ENCODE measurements at regions not wholly inside any gene's neighbourhood (a gene's known extent, or its start where the extent isn't known, plus 50 kb on each side); places are given as distances from the start of the nearest gene placed in this dataset.
"Not testable (repeated sequence)": the region's sequence is repeated elsewhere in the genome, so short reads cannot be mapped to it uniquely, and the experiment has no call there.

DNA sequence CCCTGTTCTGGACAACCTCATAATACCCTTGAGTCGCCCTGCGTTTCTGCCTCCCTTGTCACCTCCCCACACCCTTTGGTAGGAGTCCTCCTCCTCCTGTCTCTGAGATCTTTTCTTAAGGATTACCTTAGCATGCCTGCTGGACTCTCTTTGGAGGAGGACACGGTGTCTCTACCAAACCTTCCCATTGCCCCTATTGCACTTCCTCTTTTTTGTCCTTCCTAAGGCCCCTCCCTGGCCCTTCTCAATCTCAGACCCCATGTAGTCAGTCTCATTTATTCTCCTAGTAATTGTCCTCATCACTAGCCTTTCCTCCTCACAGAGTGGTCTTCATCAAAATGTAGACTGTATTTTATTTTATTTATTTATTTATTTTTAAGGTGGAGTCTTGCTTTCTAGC lies 335.0 kb upstream of the SFRP2 start:
- H3K27me3 Mint-ChIP-seq = peaks cover 19% of the 10 kb centered on the region
- peaks cover 2% of the 10 kb centered on the region for H3K36me3 Mint-ChIP-seq
- H3K9me3 Mint-ChIP-seq (ENCODE audit: low read depth) = no peaks in the 10 kb centered on the region
- no peaks in the 10 kb centered on the region for H3K4me1 Mint-ChIP-seq (ENCODE audit: low read depth)
- H3K4me3 Mint-ChIP-seq = no peak overlapping the region
- H3K27ac Mint-ChIP-seq = no peak overlapping the region

DNA sequence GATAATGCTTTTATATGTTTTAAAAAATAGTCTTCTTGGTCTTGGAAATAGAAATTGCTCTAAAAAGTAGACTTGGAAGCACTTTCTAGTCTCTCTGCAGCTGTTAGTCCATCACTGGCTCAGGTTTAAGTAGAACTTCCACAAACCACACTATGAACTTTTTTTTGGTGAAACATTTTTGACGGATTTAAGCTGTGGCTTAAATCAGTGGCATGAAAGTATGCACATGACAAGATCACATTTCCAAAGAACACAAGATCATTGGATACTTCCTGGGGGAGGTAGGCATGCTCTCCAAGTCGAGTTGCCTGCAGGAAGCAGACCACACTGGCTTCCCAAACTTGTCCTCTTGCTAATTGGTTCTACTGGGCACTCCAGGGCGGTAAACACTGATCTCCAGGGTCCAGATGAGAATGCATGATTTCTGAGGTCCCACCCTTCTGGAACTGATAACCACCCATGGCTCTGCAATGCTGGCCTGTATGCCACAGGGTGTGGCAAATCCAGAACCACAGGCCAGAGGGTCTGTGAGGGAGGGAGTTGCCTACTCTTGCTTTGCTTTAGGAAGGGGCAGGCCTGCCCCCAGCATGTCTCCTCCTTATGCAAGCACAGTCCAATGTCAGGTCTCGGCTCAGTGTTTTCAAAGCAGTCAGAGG lies 331.9 kb upstream of the SFRP2 start:
- Mint-ChIP-seq H3K4me1 (ENCODE audit: low read depth) (no peaks in the 10 kb centered on the region), H3K27me3 (peaks cover 7% of the 10 kb centered on the region), H3K4me3 (no peak overlapping the region), H3K27ac (no peak overlapping the region), H3K36me3 (no peaks in the 10 kb centered on the region), H3K9me3 (ENCODE audit: low read depth) (no peaks in the 10 kb centered on the region)

DNA sequence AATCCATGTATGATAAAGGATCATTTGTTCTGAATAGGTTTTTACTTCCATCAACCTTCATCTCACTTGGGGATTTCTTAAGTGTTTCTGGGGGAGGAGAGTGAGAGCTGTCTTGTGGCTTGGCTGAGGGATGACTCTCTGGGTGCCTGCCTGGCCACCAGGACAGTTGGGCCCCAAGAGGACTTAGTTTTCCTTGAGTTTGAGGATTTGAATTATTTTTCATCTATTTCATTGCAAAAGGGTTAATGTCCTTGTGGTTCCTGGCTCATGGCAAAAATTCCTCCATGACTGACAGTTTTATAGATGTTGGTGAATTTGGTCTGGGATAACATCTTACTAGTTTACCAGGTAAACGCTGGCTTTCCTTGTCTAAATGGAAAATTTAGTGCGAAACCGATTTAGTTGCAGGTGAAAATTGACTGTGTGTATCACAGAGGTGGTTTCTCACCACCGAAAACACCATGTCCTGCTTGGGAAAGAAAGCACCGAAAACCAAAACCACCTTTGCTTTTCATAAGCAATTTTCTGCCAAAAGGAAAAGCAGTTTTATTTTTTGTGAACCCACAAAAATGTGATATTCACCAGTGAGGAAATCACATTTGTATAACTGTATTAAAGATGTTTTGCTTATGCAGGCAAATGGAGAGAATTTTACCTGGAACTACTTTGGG lies 331.3 kb upstream of the SFRP2 start:
- Mint-ChIP-seq H3K4me1 (ENCODE audit: low read depth) (no peaks in the 10 kb centered on the region), H3K27me3 (peaks cover 5% of the 10 kb centered on the region), H3K36me3 (no peaks in the 10 kb centered on the region), H3K9me3 (ENCODE audit: low read depth) (no peaks in the 10 kb centered on the region), H3K4me3 (no peak overlapping the region), H3K27ac (no peak overlapping the region)

DNA sequence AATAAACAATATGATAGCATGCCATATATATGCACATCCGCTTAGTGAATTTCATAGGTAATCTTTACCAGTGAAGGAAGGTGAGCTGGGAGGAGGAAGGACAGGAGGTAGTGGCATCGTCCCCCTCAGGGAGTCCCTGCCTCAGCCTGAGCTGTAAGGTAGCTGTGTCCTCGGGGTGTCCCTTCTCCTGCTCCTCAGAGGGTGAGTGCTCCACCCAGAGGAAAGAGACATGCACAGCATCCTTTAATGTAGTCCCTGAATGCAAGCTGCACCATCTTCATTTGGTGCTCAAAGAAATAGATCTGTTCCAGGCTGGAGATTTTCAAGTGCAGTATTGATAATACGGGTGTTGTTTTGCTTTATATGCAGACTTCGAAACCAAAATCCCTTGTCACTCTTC lies 330.4 kb upstream of the SFRP2 start:
- no peak overlapping the region for H3K4me3 Mint-ChIP-seq
- H3K27ac Mint-ChIP-seq = no peak overlapping the region
- H3K9me3 Mint-ChIP-seq (ENCODE audit: low read depth) = no peaks in the 10 kb centered on the region
- H3K4me1 Mint-ChIP-seq (ENCODE audit: low read depth) = no peaks in the 10 kb centered on the region
- no peaks in the 10 kb centered on the region for H3K36me3 Mint-ChIP-seq
- H3K27me3 Mint-ChIP-seq = peaks cover 5% of the 10 kb centered on the region

DNA sequence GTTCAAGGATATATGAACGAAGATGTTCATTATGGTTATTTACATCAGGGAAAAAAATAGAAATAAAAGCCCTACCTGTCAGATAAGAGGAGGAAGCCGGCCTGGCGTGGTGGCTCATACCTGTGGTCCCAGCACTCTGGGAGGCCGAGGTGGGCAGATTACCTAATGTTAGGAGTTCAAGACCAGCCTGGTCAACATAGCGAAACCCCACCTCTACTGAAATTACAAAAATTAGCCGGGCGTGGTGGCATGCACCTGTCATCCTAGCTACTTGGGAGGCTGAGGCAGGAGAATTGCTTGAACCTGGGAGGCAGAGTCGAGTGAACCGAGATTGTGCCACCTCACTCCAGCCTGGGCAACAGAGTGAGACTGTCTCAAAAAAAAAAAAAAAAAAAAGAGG lies 328.8 kb upstream of the SFRP2 start:
- not testable (repeated sequence) for H3K4me3 Mint-ChIP-seq; H3K27ac Mint-ChIP-seq; H3K27me3 Mint-ChIP-seq; H3K9me3 Mint-ChIP-seq (ENCODE audit: low read depth); H3K4me1 Mint-ChIP-seq (ENCODE audit: low read depth); H3K36me3 Mint-ChIP-seq

DNA sequence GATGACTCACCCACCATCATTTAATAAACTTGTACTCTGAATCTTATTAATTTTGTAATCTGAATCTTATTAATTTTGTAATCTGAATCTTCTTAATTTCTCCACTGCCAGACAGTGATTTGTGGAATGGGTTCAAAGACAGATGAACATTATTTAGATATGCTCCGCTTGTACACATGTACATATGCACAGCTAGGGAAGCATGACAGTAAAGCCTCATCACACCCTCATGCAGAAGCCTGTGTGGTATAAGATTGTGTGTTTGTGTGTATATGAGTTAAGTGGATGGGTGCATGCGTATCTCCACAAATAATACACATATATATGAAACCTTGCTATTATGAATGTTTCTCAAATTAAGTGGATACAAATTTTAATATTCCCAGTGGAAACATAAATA lies 318.5 kb upstream of the SFRP2 start:
- Mint-ChIP-seq H3K36me3 (no peaks in the 10 kb centered on the region), H3K27ac (no peak overlapping the region), H3K4me1 (ENCODE audit: low read depth) (no peaks in the 10 kb centered on the region), H3K27me3 (peaks cover 15% of the 10 kb centered on the region), H3K9me3 (ENCODE audit: low read depth) (no peaks in the 10 kb centered on the region), H3K4me3 (no peak overlapping the region)

DNA sequence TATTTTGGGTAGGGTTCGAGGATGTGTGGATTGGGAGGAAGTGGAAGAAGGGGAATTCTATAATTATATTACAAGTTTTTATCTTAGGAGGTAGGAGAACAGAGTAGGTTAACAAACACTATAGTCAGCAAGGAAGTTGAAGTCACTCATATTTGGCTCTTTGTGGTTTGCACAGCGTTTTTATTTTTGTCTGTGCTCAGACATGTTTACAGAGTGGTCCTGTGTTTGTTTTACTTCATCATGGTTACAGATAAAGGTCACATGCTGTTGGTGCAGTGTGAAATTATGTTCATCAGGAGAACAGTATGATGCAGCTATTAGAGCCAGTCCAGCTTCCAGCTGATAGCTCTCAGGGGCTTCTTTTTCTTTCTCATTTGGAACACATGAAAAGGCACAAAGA lies 299.9 kb upstream of the SFRP2 start:
- Mint-ChIP-seq H3K4me1 (ENCODE audit: low read depth) (no peaks in the 10 kb centered on the region), H3K27me3 (peaks cover 17% of the 10 kb centered on the region), H3K36me3 (no peaks in the 10 kb centered on the region), H3K27ac (no peak overlapping the region), H3K4me3 (no peak overlapping the region), H3K9me3 (ENCODE audit: low read depth) (no peaks in the 10 kb centered on the region)

DNA sequence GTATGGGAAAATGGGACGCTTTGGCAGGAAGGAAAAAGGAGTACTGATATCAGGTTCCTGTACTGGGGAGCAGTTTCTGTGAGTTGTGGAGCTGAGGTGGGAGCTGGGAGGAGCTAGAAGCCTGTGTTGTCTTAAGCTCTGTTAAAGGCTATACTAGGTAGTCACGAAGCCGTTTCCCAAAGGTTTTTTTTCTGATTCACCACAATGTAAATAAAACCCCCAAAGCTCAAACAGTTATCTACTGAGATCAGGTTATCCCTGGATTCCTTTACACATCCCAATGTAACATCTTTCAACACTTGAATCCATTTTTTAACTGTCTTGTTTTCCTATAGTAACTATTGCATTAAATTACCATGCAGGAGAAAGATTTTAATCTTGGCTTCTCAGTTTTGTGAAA lies 297.4 kb upstream of the SFRP2 start:
- H3K4me3 Mint-ChIP-seq = no peak overlapping the region
- no peaks in the 10 kb centered on the region for H3K4me1 Mint-ChIP-seq (ENCODE audit: low read depth)
- no peaks in the 10 kb centered on the region for H3K9me3 Mint-ChIP-seq (ENCODE audit: low read depth)
- H3K27ac Mint-ChIP-seq = no peak overlapping the region
- no peaks in the 10 kb centered on the region for H3K36me3 Mint-ChIP-seq
- peaks cover 14% of the 10 kb centered on the region for H3K27me3 Mint-ChIP-seq

DNA sequence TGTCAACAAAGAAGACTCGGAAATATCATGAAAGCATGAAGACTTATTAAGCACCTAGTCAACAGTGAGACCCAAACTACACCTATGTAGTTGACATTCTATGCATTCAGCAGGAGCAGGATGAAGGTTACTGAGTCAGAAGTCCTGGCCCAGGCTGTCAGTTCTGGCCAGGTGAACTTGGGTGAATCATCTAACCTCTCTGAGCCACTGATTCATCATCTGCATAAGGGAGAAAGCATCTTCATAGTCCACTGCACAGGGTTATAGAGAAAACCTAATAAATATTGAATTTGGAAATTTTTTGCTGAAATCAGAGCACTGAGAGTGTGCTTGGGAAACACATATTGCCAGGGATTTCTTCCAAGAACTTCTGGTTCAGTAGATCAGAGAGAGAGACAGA lies 296.0 kb upstream of the SFRP2 start:
- Mint-ChIP-seq H3K9me3 (ENCODE audit: low read depth) (no peaks in the 10 kb centered on the region), H3K27me3 (peaks cover 14% of the 10 kb centered on the region), H3K36me3 (no peaks in the 10 kb centered on the region), H3K4me3 (no peak overlapping the region), H3K27ac (no peak overlapping the region), H3K4me1 (ENCODE audit: low read depth) (no peaks in the 10 kb centered on the region)

DNA sequence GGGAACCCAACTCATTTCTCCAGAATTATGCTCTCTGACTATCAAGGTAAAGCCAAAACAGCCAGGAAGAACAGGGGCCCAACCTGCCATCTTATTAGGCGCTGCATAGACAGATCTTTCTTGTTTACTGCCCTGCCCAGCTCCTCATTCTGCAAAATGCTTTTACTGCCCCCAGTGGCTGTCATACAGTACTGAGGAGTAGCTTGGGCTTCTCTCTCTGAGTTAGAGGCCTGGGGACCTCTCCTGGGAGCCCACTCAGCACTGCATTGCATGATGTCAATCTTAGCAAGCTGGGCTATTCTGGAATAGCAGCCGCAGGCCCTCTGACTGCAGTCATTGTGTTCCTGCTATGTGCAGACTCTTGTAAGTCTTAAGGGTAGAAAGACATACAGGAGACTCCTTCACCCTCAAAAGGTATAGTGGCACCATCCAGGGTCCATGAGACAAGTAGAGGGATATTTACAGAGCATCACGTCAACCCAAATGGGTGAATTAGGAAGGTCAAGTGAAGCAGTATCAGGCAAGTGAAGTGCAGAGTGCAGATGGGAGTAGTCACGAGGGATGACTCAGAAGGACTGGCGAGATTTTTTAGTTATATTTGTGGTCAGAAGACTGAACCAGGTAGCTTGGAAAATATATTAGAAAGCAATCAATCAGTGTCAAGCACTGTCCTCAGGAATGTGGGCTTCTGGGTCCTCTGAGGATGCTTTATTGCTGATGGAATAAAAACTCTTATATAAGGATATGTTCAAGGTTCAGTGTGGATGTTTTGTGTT lies 294.1 kb upstream of the SFRP2 start:
- no peak overlapping the region for H3K27ac Mint-ChIP-seq
- no peak overlapping the region for H3K4me3 Mint-ChIP-seq
- no peaks in the 10 kb centered on the region for H3K9me3 Mint-ChIP-seq (ENCODE audit: low read depth)
- H3K36me3 Mint-ChIP-seq = no peaks in the 10 kb centered on the region
- H3K4me1 Mint-ChIP-seq (ENCODE audit: low read depth) = no peaks in the 10 kb centered on the region
- H3K27me3 Mint-ChIP-seq = peaks cover 11% of the 10 kb centered on the region

DNA sequence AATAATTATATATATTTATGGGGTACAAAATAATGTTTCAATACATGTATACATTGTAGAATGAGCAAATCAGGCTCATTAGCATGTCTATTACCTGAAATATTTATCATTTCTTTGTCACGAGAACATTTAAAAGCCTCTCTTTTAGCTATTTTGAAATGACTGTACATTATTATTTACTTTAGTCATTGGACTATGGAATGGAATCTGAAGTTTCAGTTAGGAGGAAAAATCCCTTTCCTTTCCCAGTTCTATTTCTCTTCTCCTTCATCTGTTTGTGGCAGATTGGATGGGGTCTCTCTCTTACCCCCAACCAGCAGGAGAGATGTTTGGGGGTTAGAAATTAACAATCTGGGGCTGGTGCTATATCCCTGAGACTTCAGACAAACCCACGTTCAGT lies 292.5 kb upstream of the SFRP2 start:
- Mint-ChIP-seq H3K36me3 (no peaks in the 10 kb centered on the region), H3K4me3 (no peak overlapping the region), H3K9me3 (ENCODE audit: low read depth) (no peaks in the 10 kb centered on the region), H3K27ac (no peak overlapping the region), H3K27me3 (peaks cover 11% of the 10 kb centered on the region), H3K4me1 (ENCODE audit: low read depth) (no peaks in the 10 kb centered on the region)

DNA sequence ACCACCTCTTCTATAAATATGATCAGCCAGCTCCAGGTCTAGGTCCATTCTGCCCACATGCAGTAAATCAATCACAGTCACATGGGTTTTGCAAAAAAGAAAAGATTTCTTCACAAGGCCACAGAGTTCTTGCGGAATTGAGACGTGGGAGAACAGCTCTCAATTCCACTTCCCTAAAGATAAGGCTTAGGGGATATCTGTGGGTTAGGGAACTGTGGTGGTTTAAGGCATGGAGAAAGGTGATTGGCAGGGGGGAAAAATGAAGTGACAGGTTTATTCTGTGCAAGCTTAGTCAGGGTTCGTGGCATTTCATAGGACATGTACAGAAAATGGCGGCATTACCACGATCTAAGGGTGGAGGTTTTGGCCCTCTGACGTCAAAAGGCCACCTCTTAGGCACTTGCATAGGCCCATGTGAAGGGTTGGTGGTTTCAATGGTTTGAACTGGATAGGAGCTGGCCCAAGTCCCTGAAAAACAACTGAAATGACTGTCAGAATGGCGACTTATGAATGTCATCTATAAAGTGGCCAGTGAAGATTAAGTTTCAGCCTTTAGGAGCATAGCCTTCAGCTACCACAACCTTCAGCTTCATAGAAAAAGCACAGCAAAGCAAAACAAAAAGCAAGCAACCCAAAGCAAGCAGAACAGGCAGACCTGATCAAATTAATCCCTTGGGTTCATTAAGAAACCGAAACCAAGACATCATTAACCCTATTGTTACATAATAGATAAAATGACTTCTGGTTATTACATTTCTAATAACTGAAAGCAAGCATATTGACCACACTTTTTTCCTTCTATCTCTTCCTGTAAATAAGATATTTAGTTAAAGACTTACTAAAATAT lies 289.8 kb upstream of the SFRP2 start:
- Mint-ChIP-seq H3K27me3 (peaks cover 5% of the 10 kb centered on the region), H3K4me1 (ENCODE audit: low read depth) (no peaks in the 10 kb centered on the region), H3K9me3 (ENCODE audit: low read depth) (no peaks in the 10 kb centered on the region), H3K27ac (no peak overlapping the region), H3K4me3 (no peak overlapping the region), H3K36me3 (no peaks in the 10 kb centered on the region)

DNA sequence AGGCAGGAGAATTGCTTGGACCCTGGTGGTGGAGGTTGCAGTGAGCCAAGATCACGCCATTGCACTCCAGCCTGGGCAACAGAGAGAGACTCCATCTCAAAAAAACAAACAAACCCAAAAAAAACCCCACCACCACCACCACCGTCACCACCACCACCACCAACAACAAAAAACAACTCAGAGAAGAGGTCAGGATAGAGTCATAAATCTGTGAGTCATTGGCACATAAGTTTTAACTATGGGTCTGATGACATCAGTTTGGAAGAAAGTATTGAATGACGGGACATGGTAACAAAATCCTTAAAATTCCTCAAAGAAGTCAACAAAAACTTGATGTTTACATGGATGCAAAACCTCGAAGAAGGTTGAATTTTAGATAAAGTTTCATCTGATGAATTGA lies 288.0 kb upstream of the SFRP2 start:
- Mint-ChIP-seq H3K9me3 (ENCODE audit: low read depth) (no peaks in the 10 kb centered on the region), H3K27me3 (peaks cover 4% of the 10 kb centered on the region)

DNA sequence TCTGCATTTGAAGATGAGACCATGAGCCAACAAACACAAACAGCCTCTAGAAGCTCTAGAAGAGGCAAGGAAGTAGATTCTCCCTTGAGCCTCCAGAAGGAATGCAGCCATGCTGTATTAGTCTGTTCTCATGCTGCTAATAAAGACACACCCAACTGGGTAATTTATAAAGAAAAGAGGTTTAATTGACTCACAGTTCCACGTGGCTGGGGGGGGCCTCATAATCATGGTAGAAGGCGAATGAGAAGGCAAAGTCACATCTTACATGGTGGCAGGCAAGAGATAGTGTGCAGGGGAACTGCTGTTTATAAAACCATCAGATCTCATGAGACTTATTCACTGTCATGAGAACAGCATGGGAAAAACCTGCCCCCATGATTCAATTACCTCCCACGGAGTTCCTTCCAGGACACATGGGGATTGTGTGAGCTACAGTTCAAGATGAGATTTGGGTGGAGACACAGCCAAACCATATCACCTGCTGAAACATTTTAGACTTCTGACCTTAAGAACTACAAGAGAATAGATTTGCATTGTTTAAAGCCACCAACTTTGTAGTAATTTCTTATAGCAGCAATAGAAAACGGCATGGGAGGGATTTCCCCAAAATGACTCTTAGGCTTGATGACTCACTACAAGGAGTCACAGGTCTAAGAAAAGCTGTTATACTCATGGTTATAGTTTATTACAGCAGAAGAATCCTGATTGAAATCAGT lies 284.4 kb upstream of the SFRP2 start:
- H3K4me1 Mint-ChIP-seq (ENCODE audit: low read depth) = peaks cover 2% of the 10 kb centered on the region
- no peaks in the 10 kb centered on the region for H3K36me3 Mint-ChIP-seq
- H3K27ac Mint-ChIP-seq = peak overlapping the region; percentile 76
- no peak overlapping the region for H3K4me3 Mint-ChIP-seq
- no peaks in the 10 kb centered on the region for H3K9me3 Mint-ChIP-seq (ENCODE audit: low read depth)
- H3K27me3 Mint-ChIP-seq = peaks cover 4% of the 10 kb centered on the region

More for the DNA sequence above, 288.0 kb upstream of the SFRP2 start:
- Mint-ChIP-seq H3K4me3 (no peak overlapping the region), H3K4me1 (ENCODE audit: low read depth) (peaks cover 2% of the 10 kb centered on the region), H3K36me3 (no peaks in the 10 kb centered on the region), H3K27ac (no peak overlapping the region)
